ENCODE measurements at regions not wholly inside any gene's neighbourhood (a gene's known extent, or its start where the extent isn't known, plus 50 kb on each side); places are given as distances from the start of the nearest gene placed in this dataset.
"Not testable (repeated sequence)": the region's sequence is repeated elsewhere in the genome, so short reads cannot be mapped to it uniquely, and the experiment has no call there.

DNA sequence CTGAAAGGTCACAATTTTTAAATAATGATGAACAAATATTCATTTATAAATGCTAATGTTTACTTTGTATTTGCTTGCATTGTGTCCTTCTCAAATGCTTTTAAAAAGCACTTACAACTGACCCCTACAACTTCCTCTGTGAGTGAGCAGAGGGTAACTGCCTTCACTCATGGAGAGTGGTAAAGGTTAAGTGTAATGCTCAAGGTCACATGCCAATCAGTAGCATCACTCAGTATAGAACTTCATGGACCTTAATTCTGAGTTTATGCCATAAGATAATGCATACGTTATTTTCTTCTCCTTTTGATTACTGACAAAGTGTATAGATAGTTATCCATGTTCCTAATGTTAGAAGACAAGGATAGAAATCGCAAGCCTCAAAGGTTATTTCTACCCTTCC lies 91.8 kb upstream of the SERTAD2 start:
- no peak overlapping the region for H3K4me3 ChIP-seq (ENCODE audit: low read length)
- H3K36me3 ChIP-seq (ENCODE audit: control insufficient read depth in 2 of 3, insufficient read depth in 3 of 3, low read length in 3 of 3): peaks cover 0 to 4% (median 0%) of the 10 kb centered on the region in 3 experiments
- ChIA-PET CTCF (interaction anchor here (0.7 to 7.8 kb wide), 2 partner anchors 38 to 91 kb away, joined by 3 to 87 read pairs; partner anchors contain the start of gene SERTAD2), POLR2A (interaction anchor here (1.1 to 15.2 kb wide), 2 partner anchors 13 to 95 kb away, joined by 4 to 433 read pairs; partner anchors contain the start of gene SERTAD2)
- H3K27me3 ChIP-seq (ENCODE audit: control insufficient read depth in 2 of 2, insufficient read depth in 2 of 2, low read length in 2 of 2): no peaks in the 10 kb centered on the region
- Mint-ChIP-seq H3K36me3 (peaks cover 0 to 2% (median 0%) of the 10 kb centered on the region in 5 donors), H3K27ac (peak overlapping the region in 1 of 9 donors; percentile 12), H3K4me1 (peaks cover 5 to 25% (median 19%) of the 10 kb centered on the region in 7 donors), H3K9me3 (no peaks in the 10 kb centered on the region), H3K27me3 (no peaks in the 10 kb centered on the region), H3K4me3 (no peak overlapping the region)
- DNase-seq (no peak), ATAC-seq (no peak)
- intact Hi-C loops (cut with micrococcal nuclease): no loop called here
- no peak overlapping the region for H3K27ac ChIP-seq (ENCODE audit: low read depth, low read length)
- H3K9me3 ChIP-seq (ENCODE audit: control insufficient read depth in 2 of 3, low read length in 3 of 3): no peaks in the 10 kb centered on the region
- H3K4me1 ChIP-seq (ENCODE audit: control insufficient read depth in 2 of 2, insufficient read depth in 2 of 2, low read length in 2 of 2): peaks cover 0 to 13% of the 10 kb centered on the region in 2 donors

DNA sequence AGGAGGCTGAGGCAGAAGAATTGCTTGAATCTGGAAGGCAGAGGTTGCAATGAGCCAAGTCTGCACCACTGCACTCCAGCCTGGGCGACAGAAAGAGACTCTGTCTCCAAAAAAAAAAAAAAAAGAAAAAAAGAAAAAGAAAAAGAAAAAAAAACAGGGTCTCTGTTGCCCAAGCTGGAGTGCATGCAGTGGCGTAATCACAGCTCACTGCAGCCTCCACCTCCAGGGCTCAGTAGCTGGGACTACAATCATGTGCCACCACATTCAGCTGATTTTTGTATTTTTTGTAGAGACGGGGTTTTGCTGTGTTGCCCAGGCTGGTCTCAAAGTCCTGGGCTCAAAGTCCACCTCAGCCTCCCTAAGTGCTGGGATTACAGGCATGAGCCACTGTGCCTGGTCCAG lies 94.0 kb upstream of the SERTAD2 start:
- Mint-ChIP-seq H3K27ac (peak overlapping the region in 4 of 9 donors; percentile 21 to 65 (median 39)), H3K4me1 (peaks cover 5 to 33% (median 28%) of the 10 kb centered on the region in 7 donors)
- H3K27ac ChIP-seq (ENCODE audit: low read depth, low read length); H3K27me3 ChIP-seq (ENCODE audit: control insufficient read depth in 2 of 2, insufficient read depth in 2 of 2, low read length in 2 of 2); H3K36me3 Mint-ChIP-seq; H3K9me3 ChIP-seq (ENCODE audit: control insufficient read depth in 2 of 3, low read length in 3 of 3); ATAC-seq; H3K4me3 Mint-ChIP-seq; H3K9me3 Mint-ChIP-seq; intact Hi-C loops (cut with micrococcal nuclease); H3K27me3 Mint-ChIP-seq; H3K4me3 ChIP-seq (ENCODE audit: low read length); DNase-seq: not testable (repeated sequence)
- Histone ChIP-seq H3K36me3 (ENCODE audit: control insufficient read depth in 2 of 3, insufficient read depth in 3 of 3, low read length in 3 of 3) (peaks cover 0 to 11% (median 0%) of the 10 kb centered on the region in 3 experiments), H3K4me1 (ENCODE audit: control insufficient read depth in 2 of 2, insufficient read depth in 2 of 2, low read length in 2 of 2) (peaks cover 3 to 13% of the 10 kb centered on the region in 2 donors)
- ChIA-PET POLR2A (interaction anchor here (0.6 to 15.2 kb wide), 9 partner anchors 10 to 275 kb away, joined by 3 to 433 read pairs (median 4); partner anchors contain the start of gene SERTAD2), CTCF (interaction anchor here (0.6 to 7.8 kb wide), 5 partner anchors 17 to 695 kb away, joined by 3 to 87 read pairs (median 5); partner anchors contain the start of gene SERTAD2)

GRCh38 chr2:64748147-64748546 lies 94.4 kb upstream of the SERTAD2 start:
- H3K4me3 ChIP-seq (ENCODE audit: low read length): no peak overlapping the region
- ATAC-seq (no peak), DNase-seq (no peak)
- Mint-ChIP-seq H3K27me3 (no peaks in the 10 kb centered on the region), H3K27ac (peak overlapping the region in 6 of 9 donors; percentile 59 to 99 (median 94)), H3K36me3 (peaks cover 0 to 2% (median 0%) of the 10 kb centered on the region in 5 donors), H3K4me3 (peak overlapping the region in 2 of 10 donors; percentile 73 to 92), H3K4me1 (peaks cover 5 to 34% (median 29%) of the 10 kb centered on the region in 7 donors), H3K9me3 (no peaks in the 10 kb centered on the region)
- CTCF ChIA-PET: interaction anchor here (0.7 to 7.8 kb wide), 6 partner anchors 9 to 103 kb away, joined by 3 to 87 read pairs (median 6); partner anchors contain the start of gene SERTAD2
- H3K27me3 ChIP-seq (ENCODE audit: control insufficient read depth in 2 of 2, insufficient read depth in 2 of 2, low read length in 2 of 2): no peaks in the 10 kb centered on the region
- peak overlapping the region; percentile 91 for H3K27ac ChIP-seq (ENCODE audit: low read depth, low read length)
- intact Hi-C loops (cut with micrococcal nuclease): no loop called here
- H3K36me3 ChIP-seq (ENCODE audit: control insufficient read depth in 2 of 3, insufficient read depth in 3 of 3, low read length in 3 of 3): peaks cover 0 to 11% (median 0%) of the 10 kb centered on the region in 3 experiments
- no peaks in the 10 kb centered on the region for H3K9me3 ChIP-seq (ENCODE audit: control insufficient read depth in 2 of 3, low read length in 3 of 3)
- peaks cover 3 to 13% of the 10 kb centered on the region in 2 donors for H3K4me1 ChIP-seq (ENCODE audit: control insufficient read depth in 2 of 2, insufficient read depth in 2 of 2, low read length in 2 of 2)
- POLR2A ChIA-PET: interaction anchor here (0.6 to 15.2 kb wide), 8 partner anchors 13 to 275 kb away, joined by 3 to 433 read pairs (median 6); partner anchors contain the start of gene SERTAD2

DNA sequence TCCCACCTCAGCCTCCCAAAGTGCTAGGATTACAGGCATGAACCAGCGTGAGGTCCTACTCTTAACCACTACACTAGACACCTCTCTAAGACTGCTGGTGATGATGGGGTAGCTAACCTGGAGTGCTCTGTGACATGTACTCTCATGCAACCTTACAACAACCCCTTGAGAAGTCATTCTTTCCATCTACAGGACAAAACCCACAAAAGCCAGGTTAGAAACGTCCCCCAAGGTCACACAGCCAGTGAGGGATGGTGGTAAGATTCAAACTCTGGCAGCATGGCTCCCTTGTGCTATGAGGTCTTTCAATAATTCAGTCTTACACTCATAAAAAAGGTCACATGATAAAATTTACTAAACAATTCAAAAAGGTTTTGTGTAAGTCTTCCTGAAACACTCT lies 94.8 kb upstream of the SERTAD2 start:
- no peak overlapping the region for H3K4me3 ChIP-seq (ENCODE audit: low read length)
- peaks cover 5 to 34% (median 30%) of the 10 kb centered on the region in 7 donors for H3K4me1 Mint-ChIP-seq
- H3K4me3 Mint-ChIP-seq: peak overlapping the region in 9 of 10 donors; percentile 15 to 100 (median 91)
- H3K36me3 Mint-ChIP-seq: peaks cover 0 to 2% (median 0%) of the 10 kb centered on the region in 5 donors
- DNase-seq: peak in 2 of 9 donors; percentile 33 to 36
- peak overlapping the region; percentile 91 for H3K27ac ChIP-seq (ENCODE audit: low read depth, low read length)
- no peaks in the 10 kb centered on the region for H3K9me3 ChIP-seq (ENCODE audit: control insufficient read depth in 2 of 3, low read length in 3 of 3)
- intact Hi-C loops (cut with micrococcal nuclease): no loop called here
- peaks cover 3 to 13% of the 10 kb centered on the region in 2 donors for H3K4me1 ChIP-seq (ENCODE audit: control insufficient read depth in 2 of 2, insufficient read depth in 2 of 2, low read length in 2 of 2)
- no peaks in the 10 kb centered on the region for H3K27me3 ChIP-seq (ENCODE audit: control insufficient read depth in 2 of 2, insufficient read depth in 2 of 2, low read length in 2 of 2)
- ATAC-seq: no peak
- peak overlapping the region; percentile 33 to 99 (median 92) for H3K27ac Mint-ChIP-seq
- peaks cover 0 to 11% (median 0%) of the 10 kb centered on the region in 3 experiments for H3K36me3 ChIP-seq (ENCODE audit: control insufficient read depth in 2 of 3, insufficient read depth in 3 of 3, low read length in 3 of 3)
- H3K27me3 Mint-ChIP-seq: no peaks in the 10 kb centered on the region
- CTCF ChIA-PET: interaction anchor here (0.7 to 7.8 kb wide), 5 partner anchors 8 to 103 kb away, joined by 3 to 87 read pairs (median 3); partner anchors contain the start of gene SERTAD2
- POLR2A ChIA-PET: interaction anchor here (0.6 to 15.2 kb wide), 11 partner anchors 7 to 381 kb away, joined by 3 to 433 read pairs (median 23); partner anchors contain the start of genes RAB1A and SERTAD2
- no peaks in the 10 kb centered on the region for H3K9me3 Mint-ChIP-seq

DNA sequence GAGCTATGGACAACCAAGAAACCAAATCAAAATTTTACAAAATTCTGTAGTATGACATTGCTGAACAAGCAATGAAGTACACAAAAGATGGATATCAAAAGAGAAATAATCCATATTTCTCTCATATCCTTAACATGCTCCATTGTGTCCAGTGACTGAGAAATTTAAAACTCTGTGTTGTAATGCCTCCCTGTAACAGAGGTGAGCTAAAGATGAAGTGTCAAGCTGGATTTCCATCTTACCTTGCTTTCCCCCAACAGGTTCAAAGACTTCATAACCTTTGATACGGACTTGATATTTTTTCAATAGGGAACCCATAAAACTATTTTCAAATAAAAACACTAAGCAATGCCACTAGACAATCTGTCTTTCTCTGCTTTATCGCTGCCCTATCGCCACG lies 95.7 kb upstream of the SERTAD2 start:
- ATAC-seq (no peak), DNase-seq (peak in 3 of 9 donors; percentile 21 to 24 (median 22))
- CTCF ChIA-PET: interaction anchor here (0.8 to 7.8 kb wide), 7 partner anchors 11 to 118 kb away, joined by 3 to 87 read pairs (median 4); partner anchors contain the start of gene SERTAD2
- Histone ChIP-seq H3K27ac (ENCODE audit: low read depth, low read length) (peak overlapping the region; percentile 91), H3K4me3 (ENCODE audit: low read length) (peak overlapping the region; percentile 98), H3K9me3 (ENCODE audit: control insufficient read depth in 2 of 3, low read length in 3 of 3) (no peaks in the 10 kb centered on the region), H3K4me1 (ENCODE audit: control insufficient read depth in 2 of 2, insufficient read depth in 2 of 2, low read length in 2 of 2) (peaks cover 3 to 13% of the 10 kb centered on the region in 2 donors), H3K27me3 (ENCODE audit: control insufficient read depth in 2 of 2, insufficient read depth in 2 of 2, low read length in 2 of 2) (no peaks in the 10 kb centered on the region), H3K36me3 (ENCODE audit: control insufficient read depth in 2 of 3, insufficient read depth in 3 of 3, low read length in 3 of 3) (peaks cover 0 to 11% (median 0%) of the 10 kb centered on the region in 3 experiments)
- intact Hi-C loops (cut with micrococcal nuclease): no loop called here
- H3K36me3 Mint-ChIP-seq: no peaks in the 10 kb centered on the region
- POLR2A ChIA-PET: interaction anchor here (0.8 to 15.2 kb wide), 17 partner anchors 8 to 380 kb away, joined by 3 to 433 read pairs (median 7); partner anchors contain the start of genes RAB1A and SERTAD2
- peak overlapping the region; percentile 91 to 100 (median 99) for H3K4me3 Mint-ChIP-seq
- H3K27me3 Mint-ChIP-seq: no peaks in the 10 kb centered on the region
- peak overlapping the region; percentile 91 to 99 (median 96) for H3K27ac Mint-ChIP-seq
- H3K9me3 Mint-ChIP-seq: no peaks in the 10 kb centered on the region
- H3K4me1 Mint-ChIP-seq: peaks cover 5 to 34% (median 29%) of the 10 kb centered on the region in 7 donors

- peak overlapping the region; percentile 91 to 100 (median 99) for H3K4me3 Mint-ChIP-seq
- Histone ChIP-seq H3K4me3 (ENCODE audit: low read length) (peak overlapping the region; percentile 98), H3K4me1 (ENCODE audit: control insufficient read depth in 2 of 2, insufficient read depth in 2 of 2, low read length in 2 of 2) (peaks cover 3 to 13% of the 10 kb centered on the region in 2 donors), H3K36me3 (ENCODE audit: control insufficient read depth in 2 of 3, insufficient read depth in 3 of 3, low read length in 3 of 3) (peaks cover 0 to 11% (median 0%) of the 10 kb centered on the region in 3 experiments), H3K27me3 (ENCODE audit: control insufficient read depth in 2 of 2, insufficient read depth in 2 of 2, low read length in 2 of 2) (no peaks in the 10 kb centered on the region), H3K27ac (ENCODE audit: low read depth, low read length) (peak overlapping the region; percentile 91), H3K9me3 (ENCODE audit: control insufficient read depth in 2 of 3, low read length in 3 of 3) (no peaks in the 10 kb centered on the region)
- intact Hi-C loops (cut with micrococcal nuclease): loop anchor here (1.0 to 5.0 kb wide), 13 partner anchors 8 to 908 kb away; partner anchors contain the start of genes ACTR2 (in 1 of the 2), AFTPH (in 1 of the 2), PELI1 (in 1 of the 2) and RAB1A (in 1 of the 2)
- H3K27me3 Mint-ChIP-seq: no peaks in the 10 kb centered on the region
- ChIA-PET POLR2A (interaction anchor here (0.7 to 15.2 kb wide), 27 partner anchors 9 to 379 kb away, joined by 3 to 433 read pairs (median 5); partner anchors contain the start of genes AFTPH, RAB1A and SERTAD2), CTCF (interaction anchor here (0.8 to 7.8 kb wide), 14 partner anchors 11 to 117 kb away, joined by 3 to 87 read pairs (median 4); partner anchors contain the start of gene SERTAD2)
- peaks cover 5 to 34% (median 29%) of the 10 kb centered on the region in 7 donors for H3K4me1 Mint-ChIP-seq
- H3K36me3 Mint-ChIP-seq: no peaks in the 10 kb centered on the region
- DNase-seq: peak; percentile 13 to 56 (median 23)
- H3K9me3 Mint-ChIP-seq: no peaks in the 10 kb centered on the region
- H3K27ac Mint-ChIP-seq: peak overlapping the region; percentile 91 to 99 (median 96)
- ATAC-seq: no peak
Measured at GRCh38 chr2:64750001-64750816, 96.5 kb upstream of the SERTAD2 start.

Measured in naive thymus-derived CD4-positive, alpha-beta T cell (primary cell).